PFSK-1 (cell line): ENCODE measurements at regions not wholly inside any gene's neighbourhood (a gene's known extent, or its start where the extent isn't known, plus 50 kb on each side); places are given as distances from the start of the nearest gene placed in this dataset.

Source experiments
- POLR2AphosphoS5 ChIP-seq: IDR thresholded peaks from 2 replicates; pipeline ENCODE4 v1.6.1; 2012; ENCODE audit warnings: low read depth, mild to moderate bottlenecking, control low read depth, low read length, moderate library complexity
- SIN3A ChIP-seq: IDR thresholded peaks from 2 replicates; pipeline ENCODE4 v1.6.1; 2012; ENCODE audit warnings: mild to moderate bottlenecking, low read length, moderate library complexity, borderline replicate concordance; ENCODE audit not compliant: insufficient read depth

GRCh38 chr1:200473698-200474371 lies 64.0 kb upstream of the ZNF281 start:
- no peak for TF ChIP-seq SIN3A
- TF ChIP-seq POLR2AphosphoS5 = no peak
